ENCODE measurements at regions not wholly inside any gene's neighbourhood (a gene's known extent, or its start where the extent isn't known, plus 50 kb on each side); places are given as distances from the start of the nearest gene placed in this dataset.

GRCh38 chr9:14983599-14983998 is 73.4 kb upstream of the FREM1 start:
- FAIRE-seq (no peak), DNase-seq (ENCODE audit: insufficient read length, low spot score) (no peak)
- no peak for TF ChIP-seq PAX5 (IDR thresholded peaks at IDR 0.05; ENCODE audit: insufficient read depth, low read length, severe bottlenecking)
- no peak for TF ChIP-seq POLR2A (IDR thresholded peaks at IDR 0.05; ENCODE audit: low read depth, low read length)
- TF ChIP-seq TAF1 (IDR thresholded peaks at IDR 0.05; ENCODE audit: low read depth, low read length): no peak
- no peak for TF ChIP-seq SPI1 (IDR thresholded peaks at IDR 0.05; ENCODE audit: low read depth, low read length)
- TF ChIP-seq POU2F2 (IDR thresholded peaks at IDR 0.05; ENCODE audit: low read depth, low read length): no peak
- TF ChIP-seq POLR2AphosphoS5 (IDR thresholded peaks at IDR 0.05; ENCODE audit: low read depth, low read length): no peak

- FAIRE-seq (no peak), DNase-seq (ENCODE audit: insufficient read length, low spot score) (no peak)
- TF ChIP-seq TAF1 (IDR thresholded peaks at IDR 0.05; ENCODE audit: low read depth, low read length) (no peak), POU2F2 (IDR thresholded peaks at IDR 0.05; ENCODE audit: low read depth, low read length) (no peak), PAX5 (IDR thresholded peaks at IDR 0.05; ENCODE audit: insufficient read depth, low read length, severe bottlenecking) (no peak), POLR2AphosphoS5 (IDR thresholded peaks at IDR 0.05; ENCODE audit: low read depth, low read length) (no peak), SPI1 (IDR thresholded peaks at IDR 0.05; ENCODE audit: low read depth, low read length) (no peak), POLR2A (IDR thresholded peaks at IDR 0.05; ENCODE audit: low read depth, low read length) (no peak)
Measured at GRCh38 chr9:14981291-14981950, 71.2 kb upstream of the FREM1 start.

- TF ChIP-seq TAF1 (IDR thresholded peaks at IDR 0.05; ENCODE audit: low read depth, low read length) (no peak), PAX5 (IDR thresholded peaks at IDR 0.05; ENCODE audit: insufficient read depth, low read length, severe bottlenecking) (no peak)
- DNase-seq (ENCODE audit: insufficient read length, low spot score): no peak
- peak; percentile 26 for FAIRE-seq
Measured at GRCh38 chr9:14978022-14979000, 68.1 kb upstream of the FREM1 start.

- no peak for TF ChIP-seq TAF1 (IDR thresholded peaks at IDR 0.05; ENCODE audit: low read depth, low read length)
- TF ChIP-seq SPI1 (IDR thresholded peaks at IDR 0.05; ENCODE audit: low read depth, low read length): no peak
- no peak for TF ChIP-seq POLR2A (IDR thresholded peaks at IDR 0.05; ENCODE audit: low read depth, low read length)
- no peak for TF ChIP-seq POLR2AphosphoS5 (IDR thresholded peaks at IDR 0.05; ENCODE audit: low read depth, low read length)
- TF ChIP-seq PAX5 (IDR thresholded peaks at IDR 0.05; ENCODE audit: insufficient read depth, low read length, severe bottlenecking): no peak
- no peak for TF ChIP-seq POU2F2 (IDR thresholded peaks at IDR 0.05; ENCODE audit: low read depth, low read length)
- FAIRE-seq (no peak), DNase-seq (ENCODE audit: insufficient read length, low spot score) (no peak)
Measured at GRCh38 chr9:14967450-14968321, 57.5 kb upstream of the FREM1 start.

- no peak for FAIRE-seq
Measured at GRCh38 chr9:14962193-14962882, 52.1 kb upstream of the FREM1 start.

GRCh38 chr9:14961372-14962068 is 51.3 kb upstream of the FREM1 start:
- DNase-seq (ENCODE audit: insufficient read length, low spot score): no peak
- FAIRE-seq: no peak
- TF ChIP-seq TAF1 (IDR thresholded peaks at IDR 0.05; ENCODE audit: low read depth, low read length) (no peak), POLR2A (IDR thresholded peaks at IDR 0.05; ENCODE audit: low read depth, low read length) (no peak), POU2F2 (IDR thresholded peaks at IDR 0.05; ENCODE audit: low read depth, low read length) (no peak), POLR2AphosphoS5 (IDR thresholded peaks at IDR 0.05; ENCODE audit: low read depth, low read length) (no peak), SPI1 (IDR thresholded peaks at IDR 0.05; ENCODE audit: low read depth, low read length) (no peak), PAX5 (IDR thresholded peaks at IDR 0.05; ENCODE audit: insufficient read depth, low read length, severe bottlenecking) (no peak)

More at GRCh38 chr9:14962193-14962882, 52.1 kb upstream of the FREM1 start:
- DNase-seq (ENCODE audit: insufficient read length, low spot score): no peak
- no peak for TF ChIP-seq POU2F2 (IDR thresholded peaks at IDR 0.05; ENCODE audit: low read depth, low read length)
- TF ChIP-seq PAX5 (IDR thresholded peaks at IDR 0.05; ENCODE audit: insufficient read depth, low read length, severe bottlenecking): no peak
- TF ChIP-seq TAF1 (IDR thresholded peaks at IDR 0.05; ENCODE audit: low read depth, low read length): no peak
- TF ChIP-seq SPI1 (IDR thresholded peaks at IDR 0.05; ENCODE audit: low read depth, low read length): no peak

- DNase-seq (ENCODE audit: insufficient read length, low spot score): no peak
- FAIRE-seq: no peak
- TF ChIP-seq POLR2A (IDR thresholded peaks at IDR 0.05; ENCODE audit: low read depth, low read length) (no peak), POU2F2 (IDR thresholded peaks at IDR 0.05; ENCODE audit: low read depth, low read length) (no peak), PAX5 (IDR thresholded peaks at IDR 0.05; ENCODE audit: insufficient read depth, low read length, severe bottlenecking) (no peak), SPI1 (IDR thresholded peaks at IDR 0.05; ENCODE audit: low read depth, low read length) (no peak), POLR2AphosphoS5 (IDR thresholded peaks at IDR 0.05; ENCODE audit: low read depth, low read length) (no peak), TAF1 (IDR thresholded peaks at IDR 0.05; ENCODE audit: low read depth, low read length) (no peak)
Measured at GRCh38 chr9:14960881-14961280, 50.7 kb upstream of the FREM1 start.
